NCI-H2171 (cell line): ENCODE measurements at regions not wholly inside any gene's neighbourhood (a gene's known extent, or its start where the extent isn't known, plus 50 kb on each side); places are given as distances from the start of the nearest gene placed in this dataset.
"Not testable (repeated sequence)": the region's sequence is repeated elsewhere in the genome, so short reads cannot be mapped to it uniquely, and the experiment has no call there.

ENCODE experiments used
- DNase-seq: peaks from one replicate; lab custom pipeline; 2025; lab: John Stamatoyannopoulos, UW

DNA sequence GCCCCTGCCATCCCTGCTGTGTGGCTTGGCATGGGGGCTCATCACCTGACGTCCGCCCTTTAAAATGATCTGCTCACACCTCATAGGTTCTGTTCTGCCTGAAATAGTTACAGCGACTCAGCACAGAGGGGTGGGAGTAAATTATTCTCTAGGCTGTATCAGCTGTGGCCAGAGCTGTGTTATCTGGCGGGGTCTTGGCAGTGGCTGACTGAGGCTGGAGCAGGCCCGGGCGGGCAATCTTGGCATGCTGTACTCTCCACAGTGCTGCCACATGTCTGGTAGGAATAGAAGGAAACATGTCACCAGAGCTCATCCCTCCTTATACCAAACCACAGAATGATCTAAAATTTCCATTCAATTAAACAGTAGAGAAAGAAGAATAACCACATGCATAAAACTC is 499.9 kb upstream of the LMCD1 start:
- DNase-seq, result no peak

DNA sequence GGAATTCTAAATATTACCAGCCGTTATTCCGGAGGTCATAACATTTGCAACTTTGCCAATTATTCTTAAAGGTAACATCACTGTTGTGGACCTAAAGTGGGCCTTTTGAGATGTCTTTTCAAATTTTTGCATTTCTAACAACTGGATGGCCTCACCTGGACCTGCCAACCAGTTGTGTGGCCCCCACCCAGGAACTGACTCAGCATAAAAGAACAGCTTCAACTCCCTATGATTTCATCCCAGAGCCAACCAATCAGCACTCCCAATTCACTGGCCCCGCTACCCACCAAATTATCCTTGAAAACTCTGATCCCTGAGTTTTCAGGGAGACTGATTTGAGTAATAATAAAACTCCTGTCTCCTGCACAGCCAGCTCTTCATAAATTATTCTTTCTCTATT is 489.7 kb upstream of the LMCD1 start:
- no peak for DNase-seq

DNA sequence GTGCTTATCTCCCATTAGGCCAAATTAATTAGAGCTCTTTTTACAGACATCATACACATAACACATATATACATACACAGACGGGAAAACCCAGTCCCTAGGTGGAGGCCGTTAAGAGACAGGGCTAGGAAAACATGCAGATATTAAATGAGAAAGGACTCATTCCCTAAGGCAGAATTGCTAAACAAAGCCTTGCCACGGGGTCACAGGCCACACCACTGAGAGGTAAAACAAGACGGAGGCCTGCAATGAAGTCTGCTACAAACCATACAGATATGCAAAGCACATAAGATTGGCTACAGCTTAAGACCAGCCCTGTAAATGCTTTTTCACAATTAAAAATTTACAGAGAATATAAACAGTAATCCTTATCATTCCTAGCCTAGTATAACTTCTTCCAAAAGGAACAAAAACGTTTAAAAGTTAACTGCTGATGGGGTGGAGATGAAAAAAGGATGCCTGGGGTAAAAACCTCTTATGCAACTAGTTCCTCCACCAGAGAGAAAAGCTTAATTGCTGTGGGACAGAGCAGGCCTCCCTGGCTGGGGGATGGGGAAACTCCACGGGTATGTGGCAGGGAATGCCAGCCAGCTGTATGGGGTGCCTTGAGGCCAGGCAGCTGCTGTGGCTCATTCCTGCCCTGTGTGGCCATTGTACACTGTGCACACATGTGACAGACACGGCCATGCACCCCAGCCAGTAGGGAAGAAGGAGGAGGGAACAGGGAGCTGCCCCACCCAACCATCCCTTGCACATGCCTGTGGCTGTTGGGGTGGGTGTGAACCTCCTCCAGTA is 481.4 kb upstream of the LMCD1 start:
- DNase-seq, result no peak

DNA sequence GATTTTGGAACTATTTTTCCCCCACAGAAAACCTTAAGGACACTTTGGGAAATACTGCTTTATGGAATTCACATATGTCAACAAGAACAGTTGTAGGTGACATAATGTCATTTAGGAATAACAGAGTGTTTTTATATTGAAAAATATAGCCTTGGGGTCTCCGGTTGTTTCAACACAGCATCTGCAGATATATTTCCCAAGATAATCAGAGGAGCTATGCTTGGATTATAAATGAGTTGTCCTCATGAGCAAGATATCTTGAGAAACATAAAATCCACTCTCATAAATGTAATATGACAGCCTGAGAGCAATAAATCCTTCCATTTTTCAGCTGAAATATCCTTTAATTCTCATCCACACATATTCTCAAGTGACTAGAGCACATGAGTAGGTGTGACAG is 473.7 kb upstream of the LMCD1 start:
- DNase-seq, result no peak

DNA sequence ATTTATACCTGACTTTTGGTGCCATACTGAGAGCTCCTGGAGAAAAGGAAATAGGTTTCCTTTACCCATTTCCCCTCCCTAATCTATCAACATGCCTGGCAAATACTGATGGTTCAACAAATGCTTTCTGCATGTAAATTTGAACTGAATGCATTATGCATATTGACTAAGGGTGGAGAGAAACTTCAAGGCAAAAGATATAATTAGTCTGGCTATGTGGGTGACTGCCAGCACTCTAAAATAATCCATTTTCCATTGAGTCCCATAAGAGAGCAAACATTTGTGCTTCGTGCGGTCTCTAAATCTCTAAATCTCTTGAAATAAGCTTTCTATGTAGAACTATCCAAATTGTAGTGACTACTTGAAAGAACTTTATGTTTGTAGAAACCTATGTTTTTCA is 451.3 kb upstream of the LMCD1 start:
- DNase-seq, result no peak

DNA sequence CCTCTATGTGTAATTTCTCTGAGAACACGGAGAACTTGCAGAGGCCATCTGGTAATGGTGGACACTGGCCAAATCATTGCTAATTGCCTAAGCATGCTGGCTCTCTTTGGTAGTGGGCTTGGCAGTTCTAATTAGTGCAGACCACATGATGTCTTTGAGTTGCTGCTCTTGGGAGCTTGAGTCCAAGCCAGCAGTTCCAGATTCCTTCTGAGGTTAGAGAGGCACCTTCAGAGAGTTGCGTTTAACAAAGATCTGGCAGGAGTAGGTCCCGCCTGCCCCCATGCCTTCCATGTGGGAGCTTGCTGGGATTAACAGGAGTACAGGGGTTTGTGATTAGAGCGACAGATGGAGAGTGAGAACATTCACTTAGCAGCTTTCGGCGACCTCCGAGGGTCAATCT is 449.0 kb upstream of the LMCD1 start:
- DNase-seq, result no peak

DNA sequence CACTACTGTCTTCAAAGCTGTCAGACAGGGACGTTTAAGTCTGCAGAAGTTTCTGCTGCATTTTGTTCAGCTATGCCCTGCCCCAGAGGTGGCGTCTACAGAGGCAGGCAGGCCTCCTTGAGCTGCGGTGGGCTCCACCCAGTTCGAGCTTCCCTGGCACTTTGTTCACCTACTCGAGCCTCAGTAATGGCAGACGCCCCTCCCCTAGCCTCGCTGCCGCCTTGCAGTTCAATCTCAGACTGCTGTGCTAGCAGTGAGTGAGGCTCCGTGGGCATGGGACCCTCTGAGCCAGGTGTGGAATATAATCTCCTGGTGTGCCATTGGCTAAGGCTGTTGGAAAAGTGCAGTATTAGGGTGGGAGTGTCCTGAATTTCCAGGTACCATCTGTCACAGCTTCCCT is 433.5 kb upstream of the LMCD1 start:
- not testable (repeated sequence) for DNase-seq

DNA sequence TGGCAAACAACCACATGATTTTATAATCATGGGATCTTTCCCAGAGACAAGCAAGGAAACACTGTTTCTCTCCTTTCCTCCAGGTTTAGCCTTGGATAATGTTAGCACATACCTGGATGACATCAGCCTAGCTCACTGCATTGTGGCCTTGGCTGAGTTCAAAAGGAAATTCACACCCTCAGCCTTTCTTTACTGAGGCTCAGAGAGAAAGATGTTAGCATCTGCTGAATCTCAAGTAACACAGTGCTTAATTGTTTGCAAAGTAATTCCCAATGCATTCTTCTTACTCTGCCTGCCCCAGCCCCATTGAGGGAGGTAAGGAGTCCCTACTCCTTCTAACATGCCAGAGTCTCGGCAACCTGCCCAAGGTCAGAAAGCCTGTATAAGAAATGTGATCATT is 432.2 kb upstream of the LMCD1 start:
- no peak for DNase-seq

DNA sequence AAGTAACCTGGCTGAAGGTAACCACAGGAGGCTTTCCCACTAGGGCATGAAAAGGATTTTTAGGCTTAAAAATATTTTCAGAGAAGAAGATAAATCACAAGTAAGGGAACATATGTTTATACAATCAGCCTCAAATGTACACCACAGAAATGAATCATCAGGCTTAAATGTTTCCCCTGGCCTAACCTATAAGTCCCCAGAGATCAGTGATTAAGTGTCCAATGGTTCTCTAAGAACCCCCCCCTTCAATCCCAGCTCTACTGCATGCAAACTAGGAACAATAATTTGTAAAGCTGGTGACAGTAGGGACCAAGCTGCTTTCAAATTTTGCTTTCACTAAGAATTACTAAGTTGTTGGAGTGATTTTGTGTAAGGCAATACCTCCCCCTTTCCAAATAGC is 431.6 kb upstream of the LMCD1 start:
- DNase-seq, result no peak

DNA sequence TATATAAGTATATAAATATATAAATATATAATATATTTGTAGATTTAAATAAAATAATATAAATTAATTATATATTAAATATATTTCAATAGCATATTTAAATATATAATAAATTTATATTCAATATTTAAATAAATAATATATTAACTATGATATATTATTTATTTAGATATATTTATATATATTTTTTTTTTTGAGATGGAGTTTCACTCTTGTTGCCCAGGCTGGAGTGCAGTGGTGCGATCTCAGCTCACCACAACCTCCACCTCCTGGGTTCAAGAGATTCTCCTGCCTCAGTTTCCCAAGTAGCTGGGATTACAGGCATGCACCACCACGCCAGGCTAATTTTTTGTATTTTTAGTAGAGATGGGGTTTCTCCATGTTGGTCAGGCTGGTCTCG is 426.9 kb upstream of the LMCD1 start:
- not testable (repeated sequence) for DNase-seq

DNA sequence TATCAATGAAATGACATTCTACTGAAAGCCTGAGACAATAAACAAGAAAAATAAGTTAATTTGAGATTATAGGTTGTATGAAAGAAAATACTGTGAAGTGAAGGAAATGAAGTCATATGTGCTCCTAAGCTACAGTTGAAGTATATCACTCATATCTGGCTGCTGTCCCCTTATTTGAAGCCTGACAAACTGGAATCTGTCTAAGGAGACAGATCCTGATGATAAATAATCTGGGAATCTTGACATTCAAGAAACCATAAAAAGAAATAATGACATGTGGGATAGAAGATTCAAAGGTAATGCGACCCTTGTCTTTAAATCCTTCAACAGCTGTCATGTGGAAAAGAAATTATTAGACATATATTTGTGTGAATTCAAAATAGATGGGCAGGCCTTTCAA is 424.5 kb upstream of the LMCD1 start:
- DNase-seq, result no peak

DNA sequence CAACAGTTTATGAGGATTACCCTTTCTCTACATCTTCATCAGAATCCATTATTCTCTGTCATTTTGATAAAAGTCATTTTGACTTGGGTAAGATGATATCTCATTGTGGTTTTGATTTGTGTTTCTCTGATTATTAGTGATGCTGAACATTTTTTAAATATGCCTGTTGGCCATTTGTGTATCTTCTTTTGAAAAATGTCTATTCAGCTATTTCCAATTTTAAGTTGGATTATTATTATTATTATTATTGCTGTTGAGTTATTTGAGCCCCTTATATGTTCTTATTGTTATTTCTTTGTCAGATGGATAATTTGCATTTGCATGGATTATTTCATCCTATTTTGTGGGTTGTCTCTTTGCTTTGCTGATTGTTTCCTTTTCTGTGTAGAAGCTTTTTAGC is 421.2 kb upstream of the LMCD1 start:
- DNase-seq, result no peak

DNA sequence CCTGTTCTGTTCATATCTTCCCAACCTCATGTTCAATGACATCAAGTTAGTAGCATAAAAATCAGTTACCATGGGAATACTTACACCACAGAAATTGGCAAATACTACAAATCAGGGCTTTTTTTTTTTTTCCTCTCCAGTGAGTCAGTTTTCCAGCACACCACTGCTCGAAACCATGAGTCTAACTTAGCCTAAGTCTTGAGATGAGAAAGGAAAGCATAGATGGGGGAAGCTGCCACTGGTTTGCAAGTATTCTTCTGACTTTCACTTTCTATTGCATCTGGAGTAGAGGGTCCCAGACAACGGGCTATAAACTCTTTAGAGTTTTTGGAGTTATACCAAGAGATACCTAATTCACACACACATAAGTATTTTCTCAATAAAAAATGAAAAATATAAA is 416.1 kb upstream of the LMCD1 start:
- DNase-seq, result no peak

DNA sequence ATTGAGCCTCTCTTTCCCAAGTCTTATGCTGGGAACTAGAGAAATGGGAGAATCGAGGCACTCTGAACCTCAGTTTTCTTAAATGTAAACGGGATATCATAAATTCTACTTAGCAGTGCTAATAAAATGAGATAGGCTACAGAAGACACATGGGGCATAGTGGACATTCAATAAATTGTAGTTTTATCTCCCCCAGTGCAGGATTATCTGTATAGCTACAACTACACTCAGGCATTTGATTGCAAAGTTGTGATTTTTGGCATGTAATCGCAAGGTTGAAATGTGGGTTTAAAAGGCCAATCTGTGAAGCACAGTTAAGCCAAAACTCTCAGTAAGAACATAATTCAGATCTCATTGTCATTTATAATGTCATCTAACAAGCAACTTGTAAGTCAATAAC is 413.7 kb upstream of the LMCD1 start:
- no peak for DNase-seq

DNA sequence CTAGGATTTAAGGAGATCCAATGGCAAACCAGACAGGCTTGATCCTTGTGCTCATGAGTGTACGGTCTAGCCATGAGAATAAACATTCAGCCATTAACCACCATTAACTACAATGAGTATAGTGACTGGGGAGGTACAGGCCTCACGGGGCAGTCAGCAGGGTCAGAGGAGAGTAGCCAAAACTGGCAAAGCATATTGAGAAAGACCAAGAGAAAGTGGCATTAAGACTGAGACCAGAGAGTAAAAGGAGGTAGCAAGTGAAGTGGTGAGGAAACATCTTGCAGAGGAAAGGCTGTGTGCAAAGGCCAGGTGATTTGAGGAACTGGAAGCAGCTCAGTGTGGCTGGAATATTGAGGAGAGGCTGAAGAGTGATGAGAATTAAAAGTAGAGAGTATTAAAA is 407.2 kb upstream of the LMCD1 start:
- DNase-seq, result no peak

DNA sequence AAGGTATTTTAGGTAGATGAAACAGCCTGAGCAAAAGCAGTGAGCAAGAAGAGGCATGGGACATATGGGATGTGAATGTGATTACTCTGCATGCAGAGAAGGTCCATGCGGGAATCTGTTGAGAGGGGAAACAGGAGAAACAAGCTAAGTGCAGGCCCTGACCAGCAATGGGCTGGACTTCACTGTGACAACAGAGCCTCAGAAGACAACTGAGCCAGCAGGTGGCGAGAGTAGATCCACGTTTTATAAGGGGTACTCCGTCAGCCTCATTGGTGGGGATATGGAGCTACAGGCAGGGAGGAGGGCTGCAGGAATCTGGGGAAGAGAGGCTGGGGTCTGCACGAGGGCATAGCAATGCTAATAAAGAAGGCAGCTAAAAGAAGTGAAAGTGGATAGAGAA is 405.9 kb upstream of the LMCD1 start:
- DNase-seq, result no peak

DNA sequence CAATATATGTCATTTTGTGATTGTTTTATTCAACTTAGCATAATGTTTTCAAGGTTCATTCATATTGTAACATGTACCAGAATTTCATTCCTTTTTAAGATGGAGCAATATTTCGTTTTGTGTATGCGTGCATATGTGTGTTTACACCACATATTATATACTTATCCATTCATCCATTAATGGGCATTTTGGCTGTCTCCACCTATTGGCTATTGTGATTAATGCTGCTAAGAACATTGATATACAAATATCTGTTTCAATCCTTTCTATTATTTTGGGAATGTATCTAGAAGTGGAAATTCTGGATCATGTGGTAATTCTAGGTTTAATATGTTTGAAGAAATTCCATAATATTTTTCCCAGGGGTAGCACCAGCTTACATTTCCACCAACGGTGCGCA is 403.9 kb upstream of the LMCD1 start:
- no peak for DNase-seq

DNA sequence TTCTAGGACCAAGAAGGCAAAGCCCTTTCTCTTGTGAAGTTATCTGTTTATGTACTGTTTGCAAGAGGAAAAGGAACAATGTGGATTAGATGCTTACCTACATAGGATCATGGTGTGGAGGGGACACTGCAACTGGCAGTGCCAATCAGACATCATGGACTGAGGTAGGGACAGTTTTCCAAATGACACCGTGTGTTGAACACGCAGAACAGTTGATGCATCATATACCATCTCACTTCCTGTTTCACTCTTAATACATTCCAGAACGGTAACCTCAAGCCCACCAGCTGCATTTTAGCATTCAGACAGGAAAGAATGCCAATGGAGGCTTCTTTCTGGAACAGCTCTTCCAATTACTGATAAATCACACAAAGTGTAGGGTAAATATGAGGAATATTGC is 397.7 kb upstream of the LMCD1 start:
- no peak for DNase-seq

DNA sequence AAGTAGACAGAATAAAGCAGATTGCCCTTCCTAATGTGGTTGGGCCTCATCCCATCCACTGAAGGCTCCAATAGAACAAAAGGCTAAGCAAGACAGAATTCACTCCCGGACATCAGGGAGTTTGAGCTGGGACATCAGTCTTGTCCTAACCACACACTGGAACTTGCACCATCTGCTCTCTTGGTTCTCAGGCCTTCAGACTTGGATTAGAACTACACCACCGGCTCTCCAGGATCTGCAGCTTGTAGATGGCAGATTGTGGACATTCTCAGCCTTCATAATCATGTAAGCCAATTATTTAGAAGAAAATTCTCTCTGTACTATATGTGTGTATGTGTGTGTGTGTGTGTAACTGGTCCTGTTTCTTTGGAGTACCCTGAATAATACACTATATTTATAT is 394.7 kb upstream of the LMCD1 start:
- DNase-seq, result no peak

DNA sequence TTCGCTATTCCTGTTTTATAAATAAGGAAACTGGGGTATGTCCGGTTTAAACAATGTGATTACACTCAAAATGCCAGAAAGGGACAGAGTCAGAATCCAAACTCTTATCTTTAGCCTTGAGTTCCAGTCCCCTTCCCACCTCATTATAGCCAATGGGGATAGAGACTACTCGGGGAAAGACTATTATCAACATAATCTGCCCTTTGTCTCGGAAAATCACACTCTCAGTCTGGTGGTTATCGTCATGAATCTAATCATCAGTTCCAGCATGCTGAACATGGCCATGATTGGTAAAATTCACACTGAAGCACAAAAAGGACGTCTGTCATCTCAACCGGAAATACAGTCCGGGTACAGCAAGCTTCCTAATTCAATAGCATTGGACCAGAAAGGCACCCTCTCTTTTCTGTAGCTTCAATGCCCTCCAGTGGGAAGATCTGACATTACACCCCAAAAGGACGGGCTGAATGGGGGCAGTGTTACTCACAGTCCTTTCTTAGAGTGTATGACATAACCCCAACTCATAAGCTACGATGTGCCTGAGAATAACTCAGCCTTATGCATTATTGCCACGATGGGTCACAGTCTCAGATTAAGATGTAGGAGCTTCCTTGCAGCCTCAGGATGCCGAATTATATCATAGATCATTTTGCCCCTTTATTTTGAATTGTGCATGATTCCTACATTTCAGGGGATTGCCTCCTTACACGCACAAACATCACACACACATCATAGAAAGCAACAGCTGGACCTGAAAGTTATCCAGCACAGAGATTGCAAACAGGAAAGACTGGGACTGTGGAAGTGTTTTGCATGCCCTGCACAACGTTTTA is 390.4 kb upstream of the LMCD1 start:
- DNase-seq, result no peak

DNA sequence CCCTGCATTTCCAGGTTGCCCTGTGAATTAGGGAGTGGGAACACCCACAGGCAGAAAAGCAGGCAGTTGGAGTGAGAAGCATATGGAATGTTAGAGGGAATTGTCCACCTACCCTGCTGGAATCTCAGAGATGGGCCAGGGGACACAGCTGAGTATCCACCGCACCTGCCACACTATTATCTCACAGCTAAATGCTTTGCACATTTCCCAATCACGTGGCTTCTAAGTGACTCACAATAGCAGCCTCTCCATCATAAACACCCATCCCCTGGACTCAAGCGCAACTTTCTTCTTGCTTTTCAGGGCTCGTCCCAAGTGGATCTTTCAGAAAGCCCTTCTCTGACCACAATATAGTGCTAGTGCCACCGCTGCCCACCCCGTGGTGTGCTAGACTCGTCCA is 389.0 kb upstream of the LMCD1 start:
- no peak for DNase-seq

DNA sequence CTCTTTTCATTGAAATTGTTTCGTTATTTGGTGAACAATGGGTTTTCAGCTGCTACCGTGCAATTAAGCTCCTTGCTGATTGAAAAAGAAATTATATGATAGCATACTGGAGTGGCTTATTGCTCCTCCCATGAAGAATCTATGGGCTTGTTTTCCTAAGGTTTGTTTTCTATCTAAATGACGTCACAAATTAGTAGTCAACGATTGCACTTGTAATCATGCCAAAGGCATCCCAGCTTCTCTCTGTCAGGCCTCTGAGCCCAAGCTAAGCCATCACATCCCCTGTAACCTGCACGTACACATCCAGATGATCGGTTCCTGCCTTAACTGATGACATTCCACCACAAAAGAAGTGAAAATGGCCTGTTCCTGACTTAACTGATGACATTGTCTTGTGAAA is 388.0 kb upstream of the LMCD1 start:
- no peak for DNase-seq

DNA sequence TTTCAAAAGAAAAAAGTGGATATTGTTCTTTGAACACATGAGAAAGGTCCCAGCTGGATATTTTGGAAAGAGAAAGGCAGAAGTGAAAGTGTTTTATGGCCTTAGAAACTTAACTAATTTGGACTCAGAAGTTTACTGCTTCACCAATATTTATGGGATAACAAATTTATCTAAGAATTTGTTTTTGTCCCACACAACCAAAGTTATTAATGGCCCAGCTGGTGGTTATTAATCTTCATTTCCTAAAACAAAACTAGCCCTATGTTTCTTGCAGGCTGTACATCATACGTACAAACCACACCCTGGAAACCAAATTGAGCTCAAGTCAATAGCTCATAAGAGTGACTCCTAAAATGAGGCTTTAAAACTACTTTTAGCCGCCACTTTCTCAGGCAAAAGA is 372.9 kb upstream of the LMCD1 start:
- DNase-seq, result no peak

DNA sequence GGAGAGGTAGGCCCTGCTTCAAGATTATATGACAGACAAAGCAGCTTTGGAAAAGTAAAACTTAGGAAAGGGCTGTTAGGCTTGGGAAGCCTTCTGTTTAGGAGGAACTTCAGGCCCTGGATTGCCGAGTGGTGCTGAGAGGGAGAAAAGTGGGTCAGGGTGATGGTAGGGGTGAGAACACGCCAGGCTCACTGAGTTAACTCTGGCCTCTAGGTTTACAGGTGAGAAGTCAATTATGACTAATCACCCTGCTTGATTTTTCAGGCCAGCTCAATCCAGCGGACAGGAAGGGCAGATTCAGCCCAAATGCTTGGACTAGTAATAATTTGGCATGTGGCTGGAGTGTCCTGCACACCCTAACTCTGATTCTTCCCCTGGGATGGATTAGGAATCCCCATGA is 365.1 kb upstream of the LMCD1 start:
- DNase-seq, result no peak
